GM19023 (cell line): ENCODE measurements at regions not wholly inside any gene's neighbourhood (a gene's known extent, or its start where the extent isn't known, plus 50 kb on each side); places are given as distances from the start of the nearest gene placed in this dataset.

Experiments used
- ATAC-seq: cut with Tn5 transposase; IDR thresholded peaks from one replicate; pipeline ENCODE4 v1.9.1; 2021; ENCODE audit warnings: mild to moderate bottlenecking, moderate library complexity; ENCODE audit not compliant: unreplicated experiment

GRCh38 chr15:62953021-62953420 lies 89.5 kb upstream of the TPM1 start:
- no peak for ATAC-seq

GRCh38 chr15:62953496-62954045 lies 89.0 kb upstream of the TPM1 start:
- ATAC-seq: no peak

GRCh38 chr15:62957130-62957529 lies 85.4 kb upstream of the TPM1 start:
- ATAC-seq: no peak

- no peak for ATAC-seq
Observed at GRCh38 chr15:62958528-62959363, 83.8 kb upstream of the TPM1 start.

- no peak for ATAC-seq
Observed at GRCh38 chr15:62961134-62961533, 81.4 kb upstream of the TPM1 start.

GRCh38 chr15:62962101-62962995 lies 80.2 kb upstream of the TPM1 start:
- no peak for ATAC-seq

- no peak for ATAC-seq
Observed at GRCh38 chr15:62964251-62964650, 78.3 kb upstream of the TPM1 start.

GRCh38 chr15:62966294-62967078 lies 76.1 kb upstream of the TPM1 start:
- ATAC-seq: no peak

- no peak for ATAC-seq
Observed at GRCh38 chr15:62968699-62969098, 73.8 kb upstream of the TPM1 start.

- ATAC-seq: no peak
Observed at GRCh38 chr15:62969442-62970089, 73.0 kb upstream of the TPM1 start.

GRCh38 chr15:62972814-62973213 lies 69.7 kb upstream of the TPM1 start:
- no peak for ATAC-seq

GRCh38 chr15:62975515-62975914 lies 67.0 kb upstream of the TPM1 start:
- no peak for ATAC-seq

GRCh38 chr15:62976301-62976881 lies 66.2 kb upstream of the TPM1 start:
- no peak for ATAC-seq

- ATAC-seq: no peak
Observed at GRCh38 chr15:62977952-62978811, 64.4 kb upstream of the TPM1 start.

- ATAC-seq: no peak
Observed at GRCh38 chr15:62979252-62979651, 63.3 kb upstream of the TPM1 start.

- ATAC-seq: no peak
Observed at GRCh38 chr15:62981071-62981470, 61.5 kb upstream of the TPM1 start.

GRCh38 chr15:62983956-62984355 lies 58.6 kb upstream of the TPM1 start:
- no peak for ATAC-seq

- no peak for ATAC-seq
Observed at GRCh38 chr15:62985768-62986167, 56.8 kb upstream of the TPM1 start.

GRCh38 chr15:62986948-62987347 lies 55.6 kb upstream of the TPM1 start:
- ATAC-seq: no peak
